Psoas muscle (tissue), 7 donors: ENCODE measurements at regions not wholly inside any gene's neighbourhood (a gene's known extent, or its start where the extent isn't known, plus 50 kb on each side); places are given as distances from the start of the nearest gene placed in this dataset.
"Not testable (repeated sequence)": the region's sequence is repeated elsewhere in the genome, so short reads cannot be mapped to it uniquely, and the experiment has no call there.

ENCODE experiments used
- ATAC-seq, 4 donors: fragments of 200-7000 bp; cut with Tn5 transposase; one replicate each; pipeline ENCODE4 v1.9.1; 2020; ENCODE audit warnings: moderate library complexity in 3 of 4, mild to moderate bottlenecking in 2 of 4
- DNase-seq, 2 donors: peaks; one replicate each; pipeline ENCODE4 v3.0.0-alpha.2; 2020
- H3K27ac ChIP-seq: fragments of 200-600 bp; one replicate; pipeline ENCODE4 v1.8.0; 2022
- H3K27me3 ChIP-seq, 3 donors: fragments of 200-600 bp in 1 of 3; one replicate each; pipeline versions ENCODE4 v1.6.1 to v1.8.0; 2013 to 2022; ENCODE audit warnings: low read length in 2 of 3, mild to moderate bottlenecking in 2 of 3, moderate library complexity in 1 of 3; ENCODE audit not compliant: insufficient read depth in 3 of 3
- H3K36me3 ChIP-seq, 2 donors: fragments of 200-600 bp in 1 of 2; one replicate each; pipeline versions ENCODE4 v1.6.1 to v1.8.0; 2013 to 2022; ENCODE audit warnings: low read depth in 1 of 2, mild to moderate bottlenecking in 1 of 2, moderate library complexity in 1 of 2; ENCODE audit not compliant: insufficient read depth in 1 of 2
- H3K4me1 ChIP-seq: fragments of 200-600 bp; one replicate; pipeline ENCODE4 v1.8.0; 2022
- H3K4me3 ChIP-seq: fragments of 200-600 bp; one replicate; pipeline ENCODE4 v1.8.0; 2022; ENCODE audit warnings: mild to moderate bottlenecking
- H3K9me3 ChIP-seq: fragments of 200-600 bp; one replicate; pipeline ENCODE4 v1.8.0; 2022
- CTCF ChIP-seq: fragments of 200-600 bp; IDR thresholded peaks from one replicate; pipeline ENCODE4 v1.8.0; 2022; ENCODE audit warnings: antibody characterized with exemption
- WGBS, 3 donors: extraction: QIAGEN DNeasy Blood & Tissue Kit; methylation state at CpG; one replicate each; pipeline versions ENCODE4 v1.1.6 to v1.1.7; 2013; 5-methylcytosine and 5-hydroxymethylcytosine counted together
- intact Hi-C, 2 donors: fragments of 100-400 bp; cut with DNase I; formaldehyde crosslinking; loops; one replicate each; pipeline versions ENCODE4 v1.11.0 to v1.14.2; 2022
- donor health status: healthy with polysubstance abuse.
- donor health status: DM: no; HTN: no; CAD: no; lungs with moderate emphysema.
- donor health status: Bipolar disorder and iron deficiency.
- donor health status: healthy.
- donor health status: DM: yes; HTN: yes; CAD: no.
- donor health status: DM: no; HTN: no; CAD: no.
- donor health status: DM: yes; HTN: yes; CAD: no.

GRCh38 chr1:73009938-73010337 lies 727.6 kb upstream of the NEGR1 start:
- no peaks in the 10 kb centered on the region for H3K27me3 ChIP-seq
- H3K9me3 ChIP-seq, result no peaks in the 10 kb centered on the region
- DNase-seq (no peak), ATAC-seq (no peak)
- no peaks in the 10 kb centered on the region for H3K36me3 ChIP-seq
- no peaks in the 10 kb centered on the region for H3K4me1 ChIP-seq
- 22 to 28% (median 24%) methylated on average over 1 of the region's 1 CpG for WGBS, 3 donors
- H3K4me3 ChIP-seq, result no peak overlapping the region
- TF ChIP-seq CTCF, result no peak
- intact Hi-C loops, result no loop called here
- H3K27ac ChIP-seq, result no peak overlapping the region

GRCh38 chr1:73009311-73009710 lies 727.0 kb upstream of the NEGR1 start:
- Histone ChIP-seq H3K36me3 (no peaks in the 10 kb centered on the region), H3K27me3 (no peaks in the 10 kb centered on the region), H3K4me1 (no peaks in the 10 kb centered on the region), H3K9me3 (no peaks in the 10 kb centered on the region), H3K4me3 (no peak overlapping the region), H3K27ac (no peak overlapping the region)
- WGBS, 3 donors, result 83 to 86% (median 84%) methylated on average over 1 of the region's 1 CpG
- no peak for DNase-seq
- ATAC-seq, result no peak
- no peak for TF ChIP-seq CTCF
- intact Hi-C loops, result no loop called here

GRCh38 chr1:72997624-72998023 lies 715.3 kb upstream of the NEGR1 start:
- no peak overlapping the region for H3K27ac ChIP-seq
- no peak for ATAC-seq
- DNase-seq, result no peak
- no peaks in the 10 kb centered on the region for H3K9me3 ChIP-seq
- H3K4me1 ChIP-seq, result no peaks in the 10 kb centered on the region
- 57 to 63% (median 62%) methylated on average over 4 of the region's 4 CpGs for WGBS, 3 donors
- H3K36me3 ChIP-seq, result no peaks in the 10 kb centered on the region
- intact Hi-C loops, result no loop called here
- H3K27me3 ChIP-seq, result no peaks in the 10 kb centered on the region
- no peak for TF ChIP-seq CTCF
- no peak overlapping the region for H3K4me3 ChIP-seq

- intact Hi-C loops, result no loop called here
- 29 to 35% (median 35%) methylated on average over 3 of the region's 3 CpGs for WGBS, 3 donors
- H3K36me3 ChIP-seq, result no peaks in the 10 kb centered on the region
- H3K4me1 ChIP-seq, result no peaks in the 10 kb centered on the region
- DNase-seq (no peak), ATAC-seq (no peak)
- H3K4me3 ChIP-seq, result no peak overlapping the region
- H3K27me3 ChIP-seq, result no peaks in the 10 kb centered on the region
- no peaks in the 10 kb centered on the region for H3K9me3 ChIP-seq
- TF ChIP-seq CTCF, result no peak
- no peak overlapping the region for H3K27ac ChIP-seq
Measured at GRCh38 chr1:72997041-72997440, 714.7 kb upstream of the NEGR1 start.

GRCh38 chr1:72987871-72988270 lies 705.5 kb upstream of the NEGR1 start:
- not testable (repeated sequence) for ATAC-seq, H3K27me3 ChIP-seq

More at GRCh38 chr1:72987871-72988270, 705.5 kb upstream of the NEGR1 start:
- not testable (repeated sequence) for H3K4me3 ChIP-seq, H3K27ac ChIP-seq, H3K4me1 ChIP-seq, H3K9me3 ChIP-seq, H3K36me3 ChIP-seq, DNase-seq
- intact Hi-C loops, result loop anchor here in 1 of 2 donors (10.0 kb wide), 1 partner anchor 57 kb away; no protein-coding TSS in a partner anchor
- 78 to 82% (median 80%) methylated on average over 4 of the region's 4 CpGs for WGBS, 3 donors
